ENCODE measurements at regions not wholly inside any gene's neighbourhood (a gene's known extent, or its start where the extent isn't known, plus 50 kb on each side); places are given as distances from the start of the nearest gene placed in this dataset.

GRCh38 chr11:26158251-26158650 lies 173.7 kb upstream of the ANO3 start:
- TF ChIP-seq, protein P1, sequence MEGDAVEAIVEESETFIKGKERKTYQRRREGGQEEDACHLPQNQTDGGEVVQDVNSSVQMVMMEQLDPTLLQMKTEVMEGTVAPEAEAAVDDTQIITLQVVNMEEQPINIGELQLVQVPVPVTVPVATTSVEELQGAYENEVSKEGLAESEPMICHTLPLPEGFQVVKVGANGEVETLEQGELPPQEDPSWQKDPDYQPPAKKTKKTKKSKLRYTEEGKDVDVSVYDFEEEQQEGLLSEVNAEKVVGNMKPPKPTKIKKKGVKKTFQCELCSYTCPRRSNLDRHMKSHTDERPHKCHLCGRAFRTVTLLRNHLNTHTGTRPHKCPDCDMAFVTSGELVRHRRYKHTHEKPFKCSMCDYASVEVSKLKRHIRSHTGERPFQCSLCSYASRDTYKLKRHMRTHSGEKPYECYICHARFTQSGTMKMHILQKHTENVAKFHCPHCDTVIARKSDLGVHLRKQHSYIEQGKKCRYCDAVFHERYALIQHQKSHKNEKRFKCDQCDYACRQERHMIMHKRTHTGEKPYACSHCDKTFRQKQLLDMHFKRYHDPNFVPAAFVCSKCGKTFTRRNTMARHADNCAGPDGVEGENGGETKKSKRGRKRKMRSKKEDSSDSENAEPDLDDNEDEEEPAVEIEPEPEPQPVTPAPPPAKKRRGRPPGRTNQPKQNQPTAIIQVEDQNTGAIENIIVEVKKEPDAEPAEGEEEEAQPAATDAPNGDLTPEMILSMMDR (IDR thresholded peaks at IDR 0.05) = no peak
- no peak for TF ChIP-seq POLR2A (IDR thresholded peaks at IDR 0.05)
